ENCODE measurements at regions not wholly inside any gene's neighbourhood (a gene's known extent, or its start where the extent isn't known, plus 50 kb on each side); places are given as distances from the start of the nearest gene placed in this dataset.

GRCh38 chr4:175246941-175247340, 328.8 kb downstream of the ADAM29 start:
- no peak overlapping the region for H3K4me3 ChIP-seq
- no peaks in the 10 kb centered on the region for H3K4me1 ChIP-seq
- TF ChIP-seq, protein P1, sequence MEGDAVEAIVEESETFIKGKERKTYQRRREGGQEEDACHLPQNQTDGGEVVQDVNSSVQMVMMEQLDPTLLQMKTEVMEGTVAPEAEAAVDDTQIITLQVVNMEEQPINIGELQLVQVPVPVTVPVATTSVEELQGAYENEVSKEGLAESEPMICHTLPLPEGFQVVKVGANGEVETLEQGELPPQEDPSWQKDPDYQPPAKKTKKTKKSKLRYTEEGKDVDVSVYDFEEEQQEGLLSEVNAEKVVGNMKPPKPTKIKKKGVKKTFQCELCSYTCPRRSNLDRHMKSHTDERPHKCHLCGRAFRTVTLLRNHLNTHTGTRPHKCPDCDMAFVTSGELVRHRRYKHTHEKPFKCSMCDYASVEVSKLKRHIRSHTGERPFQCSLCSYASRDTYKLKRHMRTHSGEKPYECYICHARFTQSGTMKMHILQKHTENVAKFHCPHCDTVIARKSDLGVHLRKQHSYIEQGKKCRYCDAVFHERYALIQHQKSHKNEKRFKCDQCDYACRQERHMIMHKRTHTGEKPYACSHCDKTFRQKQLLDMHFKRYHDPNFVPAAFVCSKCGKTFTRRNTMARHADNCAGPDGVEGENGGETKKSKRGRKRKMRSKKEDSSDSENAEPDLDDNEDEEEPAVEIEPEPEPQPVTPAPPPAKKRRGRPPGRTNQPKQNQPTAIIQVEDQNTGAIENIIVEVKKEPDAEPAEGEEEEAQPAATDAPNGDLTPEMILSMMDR (IDR thresholded peaks at IDR 0.05): no peak
- no peak for TF ChIP-seq POLR2A (IDR thresholded peaks at IDR 0.05)
- no peak overlapping the region for H3K27ac ChIP-seq
- no peak for DNase-seq
- WGBS, 4 donors: 61 to 66% (median 65%) methylated on average over 3 of the region's 3 CpGs
- H3K36me3 ChIP-seq: no peaks in the 10 kb centered on the region
- no peaks in the 10 kb centered on the region for H3K27me3 ChIP-seq
- ATAC-seq: no peak
- no peaks in the 10 kb centered on the region for H3K9me3 ChIP-seq
- intact Hi-C loops (cut with DNase I): no loop called here

GRCh38 chr4:175252642-175253041, 334.5 kb downstream of the ADAM29 start:
- intact Hi-C loops (cut with DNase I): loop anchor here in 1 of 10 donors (10.0 kb wide), 1 partner anchor 488 kb away; no protein-coding TSS in a partner anchor
- Histone ChIP-seq H3K27me3 (no peaks in the 10 kb centered on the region), H3K4me1 (no peaks in the 10 kb centered on the region), H3K4me3 (no peak overlapping the region), H3K9me3 (no peaks in the 10 kb centered on the region), H3K36me3 (no peaks in the 10 kb centered on the region), H3K27ac (no peak overlapping the region)
- DNase-seq: no peak
- ATAC-seq: no peak
- TF ChIP-seq, protein P1 (IDR thresholded peaks at IDR 0.05): no peak
- TF ChIP-seq POLR2A (IDR thresholded peaks at IDR 0.05): no peak
- WGBS, 4 donors: 85 to 96% (median 88%) methylated on average over 5 of the region's 5 CpGs

DNA sequence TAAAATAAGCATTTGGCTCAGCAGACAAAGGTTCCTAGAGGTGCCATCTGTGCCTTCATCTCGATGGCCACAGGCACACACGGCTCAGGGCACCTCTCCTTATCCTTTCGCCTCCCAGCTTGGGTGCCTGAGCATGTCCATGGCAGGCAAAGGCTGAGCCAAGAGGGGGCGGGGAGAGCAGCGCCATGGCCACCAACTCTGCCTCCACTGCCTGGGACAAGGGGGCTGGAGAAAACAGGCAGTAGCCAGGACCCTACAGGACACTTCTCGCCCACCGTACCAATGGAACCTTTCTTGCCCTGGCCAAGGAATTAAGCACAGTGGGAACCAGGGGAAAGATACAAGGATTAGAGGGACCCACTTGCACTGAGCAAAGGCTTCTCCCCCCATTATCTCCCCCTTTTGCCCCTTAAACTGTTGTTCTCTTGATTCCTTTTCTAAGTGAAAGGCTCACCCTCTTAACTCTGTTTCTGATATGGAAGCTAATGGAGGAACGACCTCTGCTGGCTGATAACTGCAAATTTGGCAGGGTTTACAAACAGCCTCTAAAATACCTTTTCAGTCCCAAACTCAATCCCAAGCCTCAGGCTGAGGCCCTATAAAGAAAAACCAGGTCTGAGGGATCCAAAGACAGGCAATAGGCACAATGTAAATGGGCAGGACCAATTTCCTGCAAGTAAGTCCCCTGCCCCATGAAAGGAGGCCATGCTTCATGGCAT, 335.2 kb downstream of the ADAM29 start:
- no peak overlapping the region for H3K4me3 ChIP-seq
- no peaks in the 10 kb centered on the region for H3K27me3 ChIP-seq
- no peak overlapping the region for H3K27ac ChIP-seq
- TF ChIP-seq, protein P1 (IDR thresholded peaks at IDR 0.05): peak in 4 of 12 donors; percentile 18 to 31 (median 26)
- no peak for TF ChIP-seq POLR2A (IDR thresholded peaks at IDR 0.05)
- H3K4me1 ChIP-seq: no peaks in the 10 kb centered on the region
- no peaks in the 10 kb centered on the region for H3K36me3 ChIP-seq
- 70 to 78% (median 74%) methylated on average over 8 of the region's 8 CpGs for WGBS, 4 donors
- ATAC-seq: no peak
- DNase-seq: no peak
- intact Hi-C loops (cut with DNase I): loop anchor here in 1 of 10 donors (10.0 kb wide), 1 partner anchor 489 kb away; no protein-coding TSS in a partner anchor
- no peaks in the 10 kb centered on the region for H3K9me3 ChIP-seq

DNA sequence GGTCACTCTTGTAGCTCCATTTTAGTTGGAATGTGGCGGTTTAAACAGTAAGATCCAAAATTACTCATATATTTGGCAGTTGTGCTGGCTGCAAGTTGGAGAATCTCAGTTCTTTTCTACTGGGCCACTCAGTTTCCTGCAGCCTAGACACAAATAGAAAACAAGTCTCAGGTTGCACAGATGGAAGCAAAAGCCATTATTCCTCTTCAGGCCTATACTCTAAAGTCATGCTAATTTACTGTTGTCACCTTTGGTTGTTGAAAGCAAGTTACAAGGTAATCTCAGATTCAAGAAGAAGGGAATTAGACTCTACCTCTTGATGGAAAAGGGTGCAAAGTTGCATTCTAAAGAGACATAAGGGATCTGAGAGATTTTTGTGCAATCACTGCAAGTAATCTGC, 345.4 kb downstream of the ADAM29 start:
- TF ChIP-seq POLR2A (IDR thresholded peaks at IDR 0.05): no peak
- TF ChIP-seq, protein P1 (IDR thresholded peaks at IDR 0.05): no peak
- Histone ChIP-seq H3K27me3 (no peaks in the 10 kb centered on the region), H3K4me3 (no peak overlapping the region), H3K4me1 (no peaks in the 10 kb centered on the region), H3K36me3 (no peaks in the 10 kb centered on the region), H3K9me3 (no peaks in the 10 kb centered on the region), H3K27ac (no peak overlapping the region)
- intact Hi-C loops (cut with DNase I): no loop called here
- ATAC-seq (no peak), DNase-seq (no peak)
- WGBS, 4 donors: 83 to 91% (median 87%) methylated on average over 1 of the region's 1 CpG
